ENCODE measurements at regions not wholly inside any gene's neighbourhood (a gene's known extent, or its start where the extent isn't known, plus 50 kb on each side); places are given as distances from the start of the nearest gene placed in this dataset.

DNA sequence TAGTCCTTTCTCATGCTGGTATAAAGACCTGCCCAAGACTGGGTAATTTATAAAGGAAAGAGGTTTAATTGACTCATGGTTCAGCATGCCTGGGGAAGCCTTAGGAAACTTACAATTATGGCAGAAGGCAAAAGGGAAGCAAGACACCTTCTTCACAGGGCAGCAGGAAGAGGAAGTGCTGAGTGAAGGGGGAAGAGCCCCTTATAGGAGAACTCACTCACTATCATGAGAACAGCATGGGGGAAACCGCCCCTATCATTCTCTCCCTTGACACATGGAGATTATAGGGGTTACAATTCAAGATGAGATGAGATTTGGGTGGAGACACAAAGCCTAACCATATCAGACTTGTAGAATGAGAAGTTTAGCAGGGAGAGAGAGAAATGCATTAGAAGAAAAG, 373.3 kb upstream of the DIAPH2 start:
- TF ChIP-seq, protein P1, sequence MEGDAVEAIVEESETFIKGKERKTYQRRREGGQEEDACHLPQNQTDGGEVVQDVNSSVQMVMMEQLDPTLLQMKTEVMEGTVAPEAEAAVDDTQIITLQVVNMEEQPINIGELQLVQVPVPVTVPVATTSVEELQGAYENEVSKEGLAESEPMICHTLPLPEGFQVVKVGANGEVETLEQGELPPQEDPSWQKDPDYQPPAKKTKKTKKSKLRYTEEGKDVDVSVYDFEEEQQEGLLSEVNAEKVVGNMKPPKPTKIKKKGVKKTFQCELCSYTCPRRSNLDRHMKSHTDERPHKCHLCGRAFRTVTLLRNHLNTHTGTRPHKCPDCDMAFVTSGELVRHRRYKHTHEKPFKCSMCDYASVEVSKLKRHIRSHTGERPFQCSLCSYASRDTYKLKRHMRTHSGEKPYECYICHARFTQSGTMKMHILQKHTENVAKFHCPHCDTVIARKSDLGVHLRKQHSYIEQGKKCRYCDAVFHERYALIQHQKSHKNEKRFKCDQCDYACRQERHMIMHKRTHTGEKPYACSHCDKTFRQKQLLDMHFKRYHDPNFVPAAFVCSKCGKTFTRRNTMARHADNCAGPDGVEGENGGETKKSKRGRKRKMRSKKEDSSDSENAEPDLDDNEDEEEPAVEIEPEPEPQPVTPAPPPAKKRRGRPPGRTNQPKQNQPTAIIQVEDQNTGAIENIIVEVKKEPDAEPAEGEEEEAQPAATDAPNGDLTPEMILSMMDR (IDR thresholded peaks at IDR 0.05; ENCODE audit: borderline replicate concordance, insufficient read depth, low read depth, low read length): no peak
- no peak overlapping the region for H3K4me3 ChIP-seq (ENCODE audit: low read depth, low read length)

- TF ChIP-seq, protein P1 (IDR thresholded peaks at IDR 0.05; ENCODE audit: borderline replicate concordance, insufficient read depth, low read depth, low read length): no peak
- H3K4me3 ChIP-seq (ENCODE audit: low read depth, low read length): no peak overlapping the region
These were observed 369.7 kb upstream of the DIAPH2 start for GRCh38 chrX:96314985-96315384.

DNA sequence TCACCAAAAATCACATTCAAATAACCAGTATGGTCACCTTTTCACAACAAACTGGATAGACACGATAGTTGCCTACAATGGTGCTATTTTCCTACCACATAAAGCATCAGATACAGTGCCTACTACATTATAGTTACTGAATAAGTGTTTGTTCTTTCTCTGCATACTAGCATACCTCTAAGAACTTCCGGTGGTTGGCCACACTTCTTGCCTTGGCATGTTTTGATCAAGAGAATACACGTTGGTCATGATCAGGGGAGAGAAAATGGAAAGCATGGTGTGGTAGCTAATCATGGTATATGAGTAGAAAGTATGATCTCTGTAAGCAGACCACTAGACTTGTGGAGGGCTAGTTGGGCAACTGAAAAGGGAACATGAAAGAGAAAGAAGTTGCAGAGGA, 322.8 kb upstream of the DIAPH2 start:
- H3K4me3 ChIP-seq (ENCODE audit: low read depth, low read length): no peak overlapping the region
- TF ChIP-seq, protein P1 (IDR thresholded peaks at IDR 0.05; ENCODE audit: borderline replicate concordance, insufficient read depth, low read depth, low read length): no peak

GRCh38 chrX:96372313-96373046, 312.2 kb upstream of the DIAPH2 start:
- no peak overlapping the region for H3K4me3 ChIP-seq (ENCODE audit: low read depth, low read length)

DNA sequence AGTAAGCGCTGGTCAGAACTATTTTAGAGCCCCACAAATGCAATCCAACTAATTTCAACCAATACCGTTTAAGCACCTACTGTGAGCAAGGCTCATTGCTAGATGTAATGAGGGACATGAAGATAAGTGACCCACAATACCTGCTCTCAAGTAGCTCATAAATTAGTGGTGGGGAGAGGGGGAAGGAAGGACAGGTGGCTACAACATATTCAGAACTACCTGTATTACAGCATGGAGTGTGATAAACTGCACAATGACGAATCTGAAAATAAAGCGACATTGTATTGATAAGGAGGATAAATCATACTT, 311.6 kb upstream of the DIAPH2 start:
- TF ChIP-seq, protein P1 (IDR thresholded peaks at IDR 0.05; ENCODE audit: borderline replicate concordance, insufficient read depth, low read depth, low read length): no peak
- no peak overlapping the region for H3K4me3 ChIP-seq (ENCODE audit: low read depth, low read length)

More at GRCh38 chrX:96372313-96373046, 312.2 kb upstream of the DIAPH2 start:
- TF ChIP-seq, protein P1 (IDR thresholded peaks at IDR 0.05; ENCODE audit: borderline replicate concordance, insufficient read depth, low read depth, low read length): peak; percentile 53; the same call in 1 of the 2 replicates

DNA sequence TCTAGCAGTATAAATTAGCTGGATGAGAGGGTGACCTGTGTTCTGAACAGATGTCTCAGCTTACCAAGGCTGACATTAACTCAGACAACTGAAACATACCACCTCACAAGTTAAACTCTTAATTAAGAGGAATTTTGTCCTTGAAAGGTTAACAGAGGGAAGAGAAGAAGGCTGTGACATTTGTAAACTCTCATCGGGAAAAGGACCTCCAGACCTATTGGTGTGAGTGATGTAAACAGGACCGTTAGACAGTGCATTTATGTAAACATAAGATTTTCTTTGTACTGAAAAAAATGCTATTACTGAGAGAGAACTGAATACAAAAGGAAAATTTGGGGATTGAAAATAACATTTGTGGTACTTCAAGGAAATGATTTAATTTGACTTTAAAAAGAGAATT, 308.4 kb upstream of the DIAPH2 start:
- H3K4me3 ChIP-seq (ENCODE audit: low read depth, low read length): no peak overlapping the region
- TF ChIP-seq, protein P1 (IDR thresholded peaks at IDR 0.05; ENCODE audit: borderline replicate concordance, insufficient read depth, low read depth, low read length): no peak

- TF ChIP-seq, protein P1 (IDR thresholded peaks at IDR 0.05; ENCODE audit: borderline replicate concordance, insufficient read depth, low read depth, low read length): no peak
- no peak overlapping the region for H3K4me3 ChIP-seq (ENCODE audit: low read depth, low read length)
These were observed 304.7 kb upstream of the DIAPH2 start for GRCh38 chrX:96379951-96380350.

All from GM12875 (cell line).